ENCODE measurements at regions not wholly inside any gene's neighbourhood (a gene's known extent, or its start where the extent isn't known, plus 50 kb on each side); places are given as distances from the start of the nearest gene placed in this dataset.
"Not testable (repeated sequence)": the region's sequence is repeated elsewhere in the genome, so short reads cannot be mapped to it uniquely, and the experiment has no call there.

DNA sequence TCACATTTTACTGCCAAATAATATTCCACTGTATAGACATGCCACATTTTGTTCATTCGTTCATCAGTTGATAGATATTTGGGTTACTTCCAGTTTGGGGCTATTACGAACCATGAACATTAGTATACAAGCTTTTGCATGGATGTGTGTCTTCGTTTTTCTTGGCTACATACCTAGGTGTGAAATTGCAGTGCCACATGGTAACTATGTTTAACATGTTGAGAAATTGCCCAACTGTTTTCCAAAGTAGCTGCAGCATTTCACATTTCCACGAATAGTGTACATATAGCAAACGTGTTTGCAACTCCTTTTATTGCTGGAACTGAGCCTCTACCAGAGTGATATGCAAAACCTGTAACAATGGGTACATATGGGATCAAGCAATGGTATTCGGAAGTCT lies 221.5 kb downstream of the VEGFC start:
- DNase-seq (ENCODE audit: low spot score) = no peak

DNA sequence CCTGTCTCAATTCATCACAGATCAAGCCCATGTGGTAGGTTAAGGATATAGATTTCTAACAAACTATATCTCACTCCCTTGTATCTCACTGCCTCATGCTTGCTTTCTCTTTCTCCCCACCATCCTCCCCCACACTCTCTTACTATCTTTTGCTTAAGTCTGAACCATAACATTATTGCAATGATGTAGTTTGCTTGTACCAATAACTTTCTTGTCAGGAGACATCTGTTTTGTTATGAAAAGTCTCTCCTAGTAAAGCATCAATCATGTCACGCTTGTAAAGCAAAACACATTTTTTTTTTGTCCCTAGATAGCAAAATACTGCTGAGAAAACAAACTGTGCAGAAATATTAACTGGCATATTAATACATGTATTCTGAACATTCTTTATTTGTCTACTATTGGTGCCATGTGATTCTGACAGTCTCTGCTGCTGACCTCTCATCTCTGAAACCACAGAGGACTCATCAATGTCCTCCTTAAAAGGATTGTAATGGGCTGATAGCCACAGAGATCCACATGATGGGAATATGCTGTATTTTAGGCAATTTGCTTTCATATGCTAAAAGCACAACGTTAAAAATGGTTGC lies 217.5 kb downstream of the VEGFC start:
- DNase-seq (ENCODE audit: low spot score) = peak; percentile 19

DNA sequence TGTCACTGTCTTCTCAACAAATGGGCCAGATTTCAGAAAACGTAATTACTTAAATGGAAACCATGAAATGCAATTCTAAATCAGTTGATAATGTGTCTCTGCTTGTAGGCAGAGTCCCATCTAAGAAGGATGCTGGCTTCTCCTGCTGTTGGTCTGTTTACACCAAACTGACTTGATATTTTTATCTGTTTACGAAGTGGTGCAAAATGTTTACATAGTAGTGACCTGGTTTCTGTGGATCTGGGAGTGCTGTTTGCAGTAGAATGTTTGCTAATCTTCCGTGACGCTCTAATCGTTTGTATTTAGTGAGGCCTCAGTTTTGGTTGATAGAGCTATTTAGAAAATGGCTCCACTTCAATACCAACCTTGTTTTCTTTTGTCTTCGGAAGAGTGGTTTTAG lies 213.5 kb downstream of the VEGFC start:
- DNase-seq (ENCODE audit: low spot score) = no peak

DNA sequence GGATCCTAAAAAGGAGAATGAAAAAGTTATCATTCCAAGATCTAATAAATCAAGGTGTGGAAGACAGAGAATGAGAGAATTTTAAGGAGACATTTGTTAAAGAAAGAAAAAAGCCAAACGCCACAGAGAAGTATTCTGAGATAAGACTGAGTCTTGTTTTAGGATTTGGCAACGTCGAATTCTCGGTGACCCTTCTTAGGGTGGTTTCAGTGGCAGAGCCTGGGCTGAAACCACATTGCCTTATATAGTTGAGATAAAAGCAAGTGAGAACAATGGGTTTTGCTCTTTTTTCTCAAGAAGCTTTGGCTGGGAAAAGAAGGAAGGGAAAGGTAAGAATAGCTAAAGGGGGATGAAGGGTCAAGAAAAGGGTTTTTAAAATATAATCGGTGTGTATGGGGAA lies 209.4 kb downstream of the VEGFC start:
- DNase-seq (ENCODE audit: low spot score) = no peak

DNA sequence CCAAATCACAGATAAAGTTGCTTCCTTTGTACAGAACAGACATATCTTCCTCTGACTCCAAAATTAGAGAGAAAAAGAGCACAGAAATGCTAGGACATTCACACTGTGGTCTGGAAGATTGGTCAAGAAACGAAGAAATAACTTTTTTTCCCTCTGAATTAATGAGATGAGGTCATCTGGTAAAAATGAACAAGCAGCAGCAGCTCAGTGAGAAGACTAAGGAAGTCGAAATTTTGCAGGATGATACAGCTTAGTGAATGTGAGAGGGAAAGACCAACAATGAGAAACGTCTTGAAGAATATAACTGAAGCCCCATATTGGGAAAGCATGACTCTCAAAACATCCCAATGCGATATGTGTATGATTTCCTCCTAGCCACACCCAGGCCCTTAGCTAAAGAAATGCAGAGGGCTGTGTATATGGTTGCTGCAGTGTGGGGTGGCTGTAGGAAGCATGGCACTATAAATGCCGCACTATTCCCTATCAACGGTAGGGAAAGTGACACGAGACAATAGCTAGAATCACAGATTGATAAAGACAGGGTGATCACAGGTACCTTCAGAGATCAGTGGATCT lies 208.6 kb downstream of the VEGFC start:
- peak; percentile 49 for DNase-seq (ENCODE audit: low spot score)

DNA sequence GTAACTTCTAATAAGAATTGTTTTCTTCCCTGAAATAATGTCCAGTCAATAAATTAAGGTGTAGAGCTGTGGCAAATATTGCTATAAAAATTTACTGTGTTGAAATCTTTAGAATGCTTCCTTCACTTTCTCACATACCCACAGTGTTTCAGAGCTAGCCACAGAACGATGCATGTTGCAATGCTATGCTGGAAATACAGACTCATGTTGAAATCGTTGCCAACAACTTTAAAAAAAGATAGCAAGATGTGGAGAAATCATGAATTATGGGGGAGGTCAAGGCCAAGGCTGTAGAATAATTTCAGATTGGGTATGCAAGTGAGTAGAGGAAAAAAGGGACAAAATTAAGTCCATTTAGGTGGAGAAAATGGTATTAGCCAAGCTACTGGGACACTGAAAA lies 204.8 kb downstream of the VEGFC start:
- DNase-seq (ENCODE audit: low spot score) = peak; percentile 61

DNA sequence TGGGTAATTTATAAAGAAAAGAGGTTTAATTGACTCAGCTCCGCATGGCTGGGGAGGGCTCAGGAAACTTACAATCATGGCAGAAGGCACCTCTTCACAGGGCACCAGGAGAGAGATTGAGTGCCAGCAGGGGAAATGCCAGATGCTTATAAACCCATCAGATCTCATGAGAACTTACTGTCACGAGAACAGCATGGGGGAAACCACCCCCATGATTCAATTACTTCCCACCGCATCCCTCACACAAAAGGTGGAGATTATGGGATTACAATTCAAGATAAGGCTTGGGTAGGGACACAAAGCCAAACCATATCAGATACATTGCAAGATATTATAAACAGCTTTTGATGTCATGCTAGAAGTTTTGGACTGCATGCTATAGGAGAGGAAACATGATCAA lies 204.3 kb downstream of the VEGFC start:
- DNase-seq (ENCODE audit: low spot score) = no peak

DNA sequence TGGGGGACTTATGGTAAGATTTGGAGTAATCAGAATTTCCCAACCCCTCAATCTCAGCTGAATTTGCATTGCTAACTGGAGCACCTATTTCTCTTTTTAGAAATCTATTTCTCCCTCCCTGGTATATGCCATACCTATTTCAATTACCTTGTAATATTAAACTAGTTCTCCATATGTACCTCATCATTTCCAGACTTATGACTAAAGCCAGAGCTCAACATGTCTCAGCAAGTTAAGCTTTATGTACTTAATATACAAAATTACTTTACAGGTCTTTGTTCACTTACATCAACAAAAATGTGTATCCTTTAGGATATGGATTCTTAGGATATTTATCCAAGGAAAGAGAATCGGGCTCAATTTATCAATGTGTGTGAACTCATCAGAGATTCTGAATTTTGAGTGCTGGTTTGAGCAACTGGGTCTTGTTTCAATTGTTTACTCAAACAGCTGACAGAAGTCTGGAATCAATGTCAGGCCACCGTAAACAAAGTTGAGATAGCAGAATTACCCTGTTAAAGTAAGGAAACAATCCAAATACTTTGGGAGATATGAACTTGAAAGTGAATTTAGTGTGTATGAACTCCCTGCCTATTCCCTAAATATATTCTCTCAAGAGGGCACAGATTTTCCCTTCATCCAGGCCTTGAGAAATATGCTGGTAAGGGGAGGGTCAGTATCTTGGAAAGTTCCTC lies 199.6 kb downstream of the VEGFC start:
- DNase-seq (ENCODE audit: low spot score) = no peak

DNA sequence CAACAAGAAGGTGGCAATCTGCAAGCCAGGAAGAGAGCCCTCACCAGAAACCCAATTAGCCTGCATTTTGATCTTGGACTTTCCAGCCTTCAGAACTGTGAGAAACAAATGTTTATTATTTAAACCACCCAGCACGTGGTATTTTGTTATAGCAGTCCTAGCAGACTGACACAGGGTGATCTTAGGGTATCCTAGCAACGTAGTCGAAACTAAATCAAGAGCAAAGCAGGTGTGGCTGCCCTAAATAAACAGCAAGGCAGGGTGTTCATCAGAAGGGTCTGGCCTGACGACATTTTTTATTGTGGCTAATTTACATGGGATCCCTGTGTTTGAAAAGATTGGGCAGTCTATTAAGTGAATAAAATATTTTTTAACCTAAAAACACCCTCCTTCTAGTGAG lies 198.8 kb downstream of the VEGFC start:
- DNase-seq (ENCODE audit: low spot score) = no peak

DNA sequence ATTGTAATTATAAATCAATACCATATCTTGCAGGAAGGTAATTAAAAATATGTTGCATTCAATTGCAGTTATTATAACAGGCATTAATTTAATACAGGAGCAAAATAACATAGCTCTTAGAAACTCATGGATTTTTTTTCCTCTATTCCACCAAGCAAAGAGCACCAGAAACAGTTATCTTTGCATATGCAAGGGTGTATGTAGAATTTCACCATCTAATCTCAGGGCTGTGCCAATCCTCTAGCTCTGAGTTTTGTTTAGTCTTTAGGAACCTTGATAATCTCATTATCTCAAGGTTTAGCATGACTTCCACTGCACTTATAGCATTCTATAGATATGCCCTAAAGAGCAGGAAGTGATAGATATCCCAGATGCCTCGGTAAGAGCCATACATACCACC lies 197.5 kb downstream of the VEGFC start:
- no peak for DNase-seq (ENCODE audit: low spot score)

DNA sequence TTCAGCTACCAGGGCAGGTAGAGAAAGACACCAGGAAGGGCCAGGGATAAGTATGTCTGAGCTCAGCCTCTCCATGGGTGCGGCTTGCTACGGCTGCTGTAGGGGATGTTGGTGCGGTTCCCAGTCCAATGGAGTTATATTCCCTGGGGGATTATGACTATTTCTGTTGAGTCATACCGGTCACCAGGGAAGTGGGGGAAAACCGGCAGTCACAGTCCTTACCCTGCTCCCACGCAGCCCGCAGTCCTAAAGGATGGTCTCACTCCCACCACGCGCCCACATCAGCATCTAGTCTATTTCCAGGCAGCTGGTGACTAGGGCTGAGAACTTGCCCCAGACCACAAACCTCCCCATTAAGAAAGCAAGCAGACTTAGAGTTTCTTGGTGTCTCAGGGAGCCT lies 191.6 kb downstream of the VEGFC start:
- DNase-seq (ENCODE audit: low spot score) = no peak

DNA sequence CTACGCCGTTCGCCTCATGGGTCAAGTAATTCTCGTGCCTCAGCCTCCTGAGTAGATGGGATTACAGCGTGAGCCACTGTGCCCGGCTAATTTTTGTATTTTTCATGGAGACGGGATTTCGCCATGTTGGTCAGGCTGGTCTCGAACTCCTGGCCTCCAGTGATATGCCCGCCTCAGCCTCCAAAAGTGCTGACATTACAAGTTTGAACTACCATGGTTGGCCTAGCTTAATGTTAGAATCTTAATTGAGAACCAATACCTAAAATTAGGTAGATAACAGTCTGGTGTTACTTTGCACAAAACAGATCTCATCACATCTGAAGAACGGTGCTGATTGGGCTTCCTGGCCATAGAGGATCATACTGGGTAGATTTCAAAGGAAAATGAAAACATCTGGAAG lies 184.9 kb downstream of the VEGFC start:
- no peak for DNase-seq (ENCODE audit: low spot score)

DNA sequence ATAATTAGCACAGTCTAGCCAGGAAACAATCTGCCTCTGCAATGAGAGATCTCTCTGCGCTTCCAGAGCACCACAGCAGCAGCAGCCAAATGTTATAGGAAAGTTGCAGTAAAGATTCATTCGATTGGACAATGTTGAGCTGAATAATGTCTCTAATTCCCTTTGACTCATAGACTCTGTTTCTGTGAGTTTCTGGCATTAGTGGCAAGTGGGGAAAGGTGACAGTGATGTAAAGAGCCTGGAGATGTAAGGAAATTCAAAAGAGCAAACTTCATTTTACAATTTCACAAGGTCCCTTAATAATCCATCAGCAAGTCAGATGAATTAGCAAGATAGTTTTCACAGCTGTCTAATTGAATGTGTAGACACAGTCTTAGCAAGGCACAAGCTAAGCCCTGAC lies 184.4 kb downstream of the VEGFC start:
- DNase-seq (ENCODE audit: low spot score) = no peak

DNA sequence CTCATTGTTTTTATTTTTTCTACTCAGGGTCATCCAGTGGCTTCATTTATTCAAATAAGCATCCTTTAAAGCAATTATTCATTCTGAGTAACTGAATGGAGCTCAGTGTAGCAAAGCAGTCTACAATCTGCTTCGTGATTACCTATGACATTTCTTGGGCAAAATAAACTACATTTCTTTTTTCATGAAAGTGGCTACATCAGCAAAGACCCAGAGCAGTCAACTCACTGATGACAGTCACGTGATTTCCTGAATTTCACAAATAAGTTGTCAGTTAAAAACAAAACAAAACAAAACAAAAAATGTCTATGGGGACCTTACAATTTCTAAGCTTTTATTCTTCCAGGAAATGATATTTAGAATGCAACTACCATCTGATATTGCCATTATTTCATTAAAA lies 182.1 kb downstream of the VEGFC start:
- no peak for DNase-seq (ENCODE audit: low spot score)

DNA sequence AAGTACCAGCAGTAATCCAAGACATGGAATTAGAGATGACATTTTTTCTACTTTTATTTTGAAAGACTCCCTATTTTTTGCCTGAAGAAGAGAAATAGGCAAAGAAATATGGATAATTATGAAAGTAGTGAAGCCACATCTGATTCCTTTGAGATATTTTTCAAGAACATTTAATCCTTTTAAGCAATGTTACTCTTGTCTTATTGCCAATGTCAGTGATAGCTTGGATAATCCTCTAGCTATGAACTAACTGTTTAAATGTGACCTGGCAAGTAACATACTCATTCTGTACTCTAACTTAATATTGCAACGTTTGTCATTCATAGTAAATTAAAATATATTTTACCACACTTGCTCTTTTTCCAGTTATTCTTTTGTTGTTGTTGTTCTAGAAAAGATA lies 181.3 kb downstream of the VEGFC start:
- no peak for DNase-seq (ENCODE audit: low spot score)

DNA sequence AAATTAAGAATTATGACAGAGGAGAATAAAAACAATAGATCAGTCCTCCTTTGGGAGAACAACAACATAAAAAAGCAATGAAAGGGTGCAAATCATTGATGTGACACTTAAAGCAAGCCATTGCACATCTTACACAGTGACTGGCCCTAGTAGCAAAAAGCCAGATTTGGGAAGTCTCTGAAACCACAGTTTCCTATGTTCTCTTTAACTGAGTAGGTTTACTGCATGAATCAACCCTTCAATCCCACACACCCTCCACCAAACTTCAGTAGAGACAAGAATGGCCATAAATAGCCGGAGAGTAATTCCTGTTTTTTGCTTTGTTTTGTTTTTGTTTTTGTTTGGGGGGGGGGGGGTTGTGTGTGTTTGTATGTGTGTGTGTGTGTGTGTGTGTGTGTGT lies 180.8 kb downstream of the VEGFC start:
- no peak for DNase-seq (ENCODE audit: low spot score)

DNA sequence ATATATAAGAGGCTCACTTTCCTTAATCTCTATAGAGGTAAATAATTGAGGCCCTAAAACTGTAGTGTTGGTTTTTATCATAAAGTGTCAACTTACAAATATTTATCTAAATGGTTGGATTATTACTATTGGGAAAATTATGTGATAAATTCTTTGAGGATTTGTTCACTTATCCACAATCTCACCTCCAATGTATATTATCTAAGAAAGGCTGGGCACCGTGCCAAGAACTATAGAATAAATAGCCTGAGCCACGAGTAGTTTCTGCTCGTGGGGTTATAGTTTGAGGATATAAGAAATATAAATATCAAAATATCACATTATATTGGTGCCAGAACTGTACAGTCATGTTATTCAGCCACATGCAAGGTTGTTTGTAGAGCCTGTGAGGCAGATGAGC lies 177.9 kb downstream of the VEGFC start:
- DNase-seq (ENCODE audit: low spot score) = no peak

DNA sequence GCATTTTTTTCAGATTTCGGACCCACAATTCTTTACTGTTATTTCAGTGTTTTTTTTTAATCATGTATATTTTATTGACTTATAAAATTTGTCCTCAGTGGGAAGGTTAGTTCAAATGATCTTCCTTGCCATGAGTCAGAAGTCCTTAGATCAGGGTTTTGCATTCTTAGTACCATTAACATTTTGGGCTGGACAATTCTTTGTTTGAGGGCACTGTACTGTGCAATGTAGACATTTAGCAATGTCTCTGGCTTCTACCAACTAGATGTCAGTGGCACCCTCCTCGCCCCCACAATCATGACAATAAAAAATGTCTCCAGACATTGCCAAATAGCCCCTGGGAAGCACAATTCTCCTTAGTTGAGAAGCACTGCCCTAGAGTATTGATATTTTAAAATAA lies 176.6 kb downstream of the VEGFC start:
- DNase-seq (ENCODE audit: low spot score) = no peak

DNA sequence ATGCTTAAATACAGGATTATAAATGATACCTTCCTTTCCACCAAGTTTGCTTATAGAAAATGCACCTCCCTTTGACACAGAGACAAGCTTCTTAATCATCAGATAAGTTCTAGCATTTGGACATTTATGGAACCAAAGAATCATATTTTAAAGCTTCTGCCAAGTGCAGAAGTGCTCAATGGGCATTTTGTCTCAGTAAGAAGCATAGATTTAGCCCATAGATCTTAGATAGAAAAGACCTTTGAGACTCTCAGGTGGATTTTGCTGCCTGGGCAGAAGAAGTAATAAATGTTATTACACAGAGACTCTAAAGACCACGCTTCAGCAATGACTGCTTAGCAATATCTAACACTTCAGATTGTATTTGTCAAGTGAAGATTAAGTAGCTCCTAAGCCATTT lies 174.6 kb downstream of the VEGFC start:
- no peak for DNase-seq (ENCODE audit: low spot score)

DNA sequence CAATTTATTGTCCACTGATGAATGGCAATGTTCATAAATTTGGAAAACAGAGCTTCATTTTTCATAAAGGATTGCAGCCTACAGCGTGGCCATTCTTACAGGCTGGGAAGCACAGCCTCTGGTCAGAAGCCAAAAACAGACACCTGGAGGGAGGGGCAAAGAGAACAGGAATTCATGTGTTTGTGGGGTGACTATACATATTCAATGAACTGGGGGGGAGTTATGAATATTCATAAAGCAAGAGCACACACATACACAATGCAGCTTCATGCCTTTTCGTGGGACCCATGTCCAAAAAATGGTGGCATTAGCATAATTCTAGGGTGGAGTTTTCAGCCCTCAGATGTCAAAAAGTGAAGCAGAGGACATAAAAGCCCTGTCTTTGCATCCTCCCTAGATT lies 173.3 kb downstream of the VEGFC start:
- DNase-seq (ENCODE audit: low spot score) = no peak

DNA sequence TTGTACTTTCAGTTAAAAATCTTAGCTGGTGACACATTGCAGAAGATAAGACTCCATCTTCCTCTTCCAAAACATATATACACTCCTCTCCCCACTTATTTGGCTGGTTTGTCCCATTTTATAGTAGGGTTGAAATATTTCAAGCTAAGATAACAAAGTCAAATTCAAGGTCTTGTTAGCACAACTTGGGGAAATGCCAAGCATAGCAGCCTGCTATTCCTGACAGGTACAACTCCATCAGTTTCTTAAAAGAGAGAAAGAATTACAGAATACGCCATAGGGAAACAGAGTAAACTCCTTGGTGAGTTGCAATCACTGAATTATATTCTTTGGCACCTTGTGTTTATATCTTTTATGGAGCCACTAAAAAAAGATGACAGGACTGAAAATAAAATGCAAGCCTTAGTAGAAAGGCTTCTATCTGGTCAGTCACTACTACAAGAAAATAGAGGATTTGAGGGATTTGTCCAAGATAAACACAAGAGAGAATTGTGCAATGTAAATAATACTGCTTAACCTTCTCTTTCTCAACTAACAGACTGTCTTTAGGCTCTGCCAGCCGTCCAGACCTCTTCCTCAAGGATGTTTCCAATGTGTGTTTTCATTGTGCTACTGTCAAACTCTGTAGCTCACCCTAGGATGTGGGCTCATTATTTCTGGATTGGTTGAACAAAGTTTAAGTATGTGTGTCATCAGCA lies 170.3 kb downstream of the VEGFC start:
- DNase-seq (ENCODE audit: low spot score) = peak; percentile 45

DNA sequence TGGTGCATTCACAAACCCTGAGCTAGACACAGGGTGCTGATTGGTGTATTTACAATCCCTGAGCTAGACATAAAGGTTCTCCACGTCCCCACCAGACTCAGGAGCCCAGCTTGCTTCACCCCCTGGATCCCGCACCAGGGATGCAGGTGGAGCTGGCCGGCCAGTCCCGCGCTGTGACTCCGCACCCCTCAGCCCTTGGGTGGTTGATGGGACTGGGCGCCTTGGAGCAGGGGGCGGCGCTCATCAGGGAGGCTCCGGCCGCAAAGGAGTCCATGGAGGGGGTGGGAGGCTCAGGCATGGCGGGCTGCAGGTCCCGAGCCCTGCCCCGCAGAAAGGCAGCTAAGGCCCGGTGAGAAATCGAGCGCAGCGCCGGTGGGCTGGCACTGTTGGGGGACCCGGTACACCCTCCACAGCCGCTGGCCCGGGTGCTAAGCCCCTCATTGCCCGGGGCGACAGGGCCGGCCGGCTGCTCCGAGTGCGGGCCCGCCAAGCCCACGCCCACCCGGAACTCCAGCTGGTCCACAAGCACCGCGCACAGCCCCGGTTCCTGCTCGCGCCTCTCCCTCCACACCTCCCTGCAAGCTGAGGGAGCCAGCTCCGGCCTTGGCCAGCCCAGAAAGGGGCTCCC lies 167.6 kb downstream of the VEGFC start:
- DNase-seq (ENCODE audit: low spot score) = not testable (repeated sequence)

DNA sequence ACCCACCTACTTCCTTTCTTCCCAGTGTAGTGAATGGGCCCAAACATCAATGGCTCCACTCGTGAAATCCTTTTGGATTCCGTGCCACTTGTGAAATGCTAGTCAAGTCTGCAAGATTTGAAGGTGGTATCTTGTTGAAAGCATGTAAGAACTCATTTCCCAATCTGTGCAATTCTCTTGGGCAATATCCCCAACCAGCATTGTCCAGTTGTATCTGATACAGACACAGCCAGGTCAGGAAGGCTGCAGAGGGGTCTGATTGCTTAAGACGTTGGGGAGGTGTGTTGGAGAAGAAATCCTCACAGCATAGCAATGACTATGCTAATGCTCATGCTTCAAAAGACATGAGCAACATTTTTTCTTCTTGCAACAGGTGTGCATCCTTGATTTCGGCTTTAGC lies 164.8 kb downstream of the VEGFC start:
- no peak for DNase-seq (ENCODE audit: low spot score)
